Erythroblast (primary cell): ENCODE measurements at regions not wholly inside any gene's neighbourhood (a gene's known extent, or its start where the extent isn't known, plus 50 kb on each side); places are given as distances from the start of the nearest gene placed in this dataset.
"Not testable (repeated sequence)": the region's sequence is repeated elsewhere in the genome, so short reads cannot be mapped to it uniquely, and the experiment has no call there.

Experiments used
- DNase-seq, 2 experiments: peaks; one replicate each; lab custom pipeline; 2025; lab: John Stamatoyannopoulos, UW
- GATA1 ChIP-seq: IDR thresholded peaks from 2 replicates; pipeline ENCODE4 v1.6.1; 2011; ENCODE audit warnings: low read depth, mild to moderate bottlenecking, control low read depth, low read length, moderate library complexity
- POLR2A ChIP-seq: IDR thresholded peaks from 2 replicates; pipeline ENCODE4 v1.6.1; 2011; ENCODE audit warnings: mild to moderate bottlenecking, low read length

DNA sequence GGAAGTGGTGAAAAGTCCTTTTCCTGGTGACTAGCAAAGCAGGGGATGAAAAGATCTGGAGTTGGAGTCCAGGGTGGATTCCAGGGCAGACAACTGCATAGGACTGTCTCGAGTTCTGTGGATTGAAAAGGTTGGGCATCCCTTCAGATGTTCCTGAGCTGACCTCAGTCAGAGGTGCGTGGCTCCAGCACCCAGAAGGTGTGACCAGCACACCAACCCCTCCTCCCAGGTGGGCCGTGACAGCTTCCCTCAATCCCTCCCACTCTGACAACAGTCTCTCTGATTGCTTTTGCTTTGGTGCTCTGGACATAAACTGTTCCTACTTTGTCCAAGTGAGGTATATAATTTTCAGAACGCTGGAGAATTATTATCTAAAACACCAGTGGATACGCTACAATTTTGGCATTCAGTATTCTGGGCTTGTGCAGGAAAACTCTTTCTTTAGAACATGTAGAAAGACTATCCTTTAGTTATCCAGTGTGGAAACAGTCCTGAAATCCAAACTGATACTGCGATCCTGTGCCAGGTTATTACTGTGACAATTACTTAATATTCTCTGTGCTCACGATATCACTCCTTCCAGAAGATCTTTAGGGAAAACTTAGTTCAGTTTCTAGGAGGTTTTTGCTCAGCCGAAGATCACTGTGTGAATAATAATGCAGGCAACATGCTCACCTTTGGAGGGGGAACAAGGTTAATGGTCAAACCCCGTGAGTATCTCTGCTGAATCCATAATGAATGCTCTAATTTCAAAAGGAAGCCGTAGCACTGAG is 87.9 kb downstream of the DAD1 start:
- DNase-seq: no peak
- TF ChIP-seq POLR2A (no peak), GATA1 (no peak)

DNA sequence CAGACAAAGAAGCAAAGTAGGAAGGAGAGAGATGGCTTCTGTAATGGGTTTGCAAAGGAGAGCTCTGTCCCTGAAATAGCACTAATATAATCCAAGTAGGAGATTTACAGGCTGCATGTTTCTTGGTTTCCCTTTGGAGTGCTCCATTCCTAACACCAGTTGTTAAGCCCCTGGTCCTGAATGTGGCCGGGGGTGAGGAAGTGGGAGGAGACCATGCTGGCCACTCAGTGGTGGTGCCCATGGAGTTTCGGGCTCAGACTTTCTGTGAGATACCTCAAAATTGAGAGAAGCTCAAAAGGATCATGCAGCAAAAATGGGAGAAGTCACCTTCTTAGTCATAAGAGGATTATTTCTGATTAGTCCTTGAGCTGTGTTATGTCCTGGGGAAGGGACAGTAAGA is 88.5 kb downstream of the DAD1 start:
- no peak for TF ChIP-seq GATA1
- no peak for TF ChIP-seq POLR2A
- DNase-seq: no peak

DNA sequence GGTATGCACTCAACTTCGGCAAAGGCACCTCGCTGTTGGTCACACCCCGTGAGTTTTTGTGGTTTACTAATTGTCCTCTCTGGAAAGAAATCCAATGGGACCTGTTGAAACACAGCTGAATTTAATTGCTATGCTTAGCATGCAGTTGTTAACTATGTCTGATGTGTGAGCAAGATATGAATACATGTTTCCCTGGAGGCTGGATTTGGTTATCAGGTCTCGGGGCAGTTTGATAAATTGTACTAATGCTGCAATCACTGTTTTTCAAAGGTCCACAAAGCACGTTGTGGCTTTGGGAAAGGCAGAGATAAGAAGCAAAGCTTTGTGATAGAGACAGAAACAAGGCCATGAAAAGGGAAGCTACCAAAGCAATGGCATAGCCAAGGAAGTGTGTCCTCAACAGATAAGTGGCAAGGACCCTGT is 91.3 kb downstream of the DAD1 start:
- TF ChIP-seq POLR2A (no peak), GATA1 (no peak)
- peak in 1 of 2 experiments; percentile 14 for DNase-seq

DNA sequence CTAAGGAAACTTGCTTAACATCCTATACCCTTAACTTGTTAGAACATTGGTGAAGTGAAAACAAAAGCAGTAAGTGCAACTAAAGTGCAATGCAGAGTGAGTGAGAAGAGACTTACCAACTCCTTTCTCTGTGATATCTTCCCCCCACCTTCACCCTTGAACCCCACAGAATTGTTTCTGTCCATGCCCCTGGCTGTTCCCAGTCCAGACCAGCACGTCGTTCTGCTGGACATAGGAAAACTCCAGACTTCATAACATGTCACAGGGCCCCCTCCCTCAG is 91.9 kb downstream of the DAD1 start:
- no peak for DNase-seq
- TF ChIP-seq POLR2A: no peak
- no peak for TF ChIP-seq GATA1

DNA sequence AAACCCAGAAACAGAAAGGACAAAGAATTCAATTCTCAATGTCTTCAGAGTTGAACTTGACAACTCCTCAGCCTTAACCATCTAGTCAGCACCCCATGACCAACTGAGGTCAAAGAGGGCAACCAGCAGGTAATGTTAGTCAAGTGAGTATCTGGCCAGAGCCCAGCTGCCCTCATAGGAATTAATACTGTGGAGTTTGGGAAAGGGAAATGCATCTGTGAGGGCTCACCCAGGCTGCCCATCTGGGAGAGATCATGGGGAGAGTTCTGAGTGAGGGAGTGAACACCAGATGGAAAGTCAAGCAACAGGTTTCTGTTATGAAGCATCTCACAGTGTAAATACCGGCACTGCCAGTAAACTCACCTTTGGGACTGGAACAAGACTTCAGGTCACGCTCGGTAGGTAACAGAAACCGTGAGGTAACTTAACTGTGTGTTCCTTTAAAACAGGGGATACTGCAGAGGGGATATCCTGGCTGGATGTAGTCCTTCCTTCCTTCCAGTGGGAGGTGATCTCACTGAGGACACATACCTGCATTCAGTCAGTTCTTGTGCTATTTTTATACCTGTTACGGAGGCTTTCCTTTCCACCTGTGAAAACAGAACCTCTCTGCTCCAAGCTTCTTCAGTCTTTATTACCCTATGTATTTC is 94.4 kb downstream of the DAD1 start:
- TF ChIP-seq GATA1: no peak
- TF ChIP-seq POLR2A: no peak
- no peak for DNase-seq

DNA sequence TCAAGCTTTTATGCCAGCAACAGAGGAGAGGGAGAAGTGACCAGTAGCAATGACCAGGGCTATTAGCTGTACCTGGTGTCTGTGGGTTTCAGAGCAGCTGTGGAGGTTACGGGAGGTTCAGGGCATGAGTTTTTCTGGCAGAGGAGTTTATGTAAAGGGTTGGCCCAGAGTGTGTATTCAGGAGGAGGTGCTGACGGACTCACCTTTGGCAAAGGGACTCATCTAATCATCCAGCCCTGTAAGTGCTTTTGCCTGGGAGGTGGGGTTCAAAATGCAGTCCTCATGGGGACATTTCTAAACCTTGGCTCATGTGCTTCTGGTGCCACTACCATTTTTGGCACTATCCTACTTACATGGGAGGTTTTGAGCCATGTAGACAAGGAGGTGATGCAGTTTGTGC is 95.3 kb downstream of the DAD1 start:
- TF ChIP-seq GATA1: no peak
- no peak for TF ChIP-seq POLR2A
- DNase-seq: peak in 1 of 2 experiments; percentile 4

DNA sequence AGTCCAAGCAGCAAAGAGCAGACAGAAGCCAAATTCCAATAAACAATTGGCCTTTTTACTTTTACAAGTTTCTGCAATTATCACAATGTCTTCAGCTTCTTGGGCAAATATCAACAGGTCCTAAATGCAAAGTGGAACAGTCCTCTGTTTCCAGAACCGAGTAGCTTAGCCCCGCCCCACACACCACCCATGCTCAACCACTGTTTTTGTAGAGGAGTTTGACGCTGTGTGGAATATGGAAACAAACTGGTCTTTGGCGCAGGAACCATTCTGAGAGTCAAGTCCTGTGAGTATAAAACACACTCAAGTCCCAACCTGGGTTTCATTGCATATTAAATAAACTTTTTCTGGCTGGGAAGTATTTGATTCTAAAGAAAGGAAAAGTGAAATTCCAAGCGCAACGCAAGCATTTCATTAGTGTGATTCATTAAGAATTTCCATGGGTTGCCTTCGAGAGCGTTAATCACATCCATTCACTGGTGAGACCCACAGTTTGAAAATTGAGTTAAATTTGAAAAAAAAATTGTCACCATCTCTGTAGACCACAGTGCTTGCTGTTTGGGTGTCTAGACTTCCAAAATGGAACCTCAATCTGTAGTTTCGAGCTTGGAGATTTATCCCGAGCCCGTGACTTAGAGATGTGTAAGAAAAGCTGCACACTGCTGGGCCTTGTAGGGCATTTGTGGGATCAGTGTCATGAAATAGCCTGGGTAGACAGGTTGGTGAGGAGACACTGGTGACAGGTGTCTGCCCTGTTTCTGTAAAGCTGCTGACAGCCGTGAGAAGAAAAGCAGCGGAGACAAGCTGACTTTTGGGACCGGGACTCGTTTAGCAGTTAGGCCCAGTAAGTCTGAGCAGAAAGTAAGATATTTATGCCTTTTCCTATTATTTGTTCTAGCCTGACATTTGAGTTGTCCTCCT is 96.1 kb downstream of the DAD1 start:
- no peak for TF ChIP-seq GATA1
- TF ChIP-seq POLR2A: no peak
- DNase-seq: no peak

DNA sequence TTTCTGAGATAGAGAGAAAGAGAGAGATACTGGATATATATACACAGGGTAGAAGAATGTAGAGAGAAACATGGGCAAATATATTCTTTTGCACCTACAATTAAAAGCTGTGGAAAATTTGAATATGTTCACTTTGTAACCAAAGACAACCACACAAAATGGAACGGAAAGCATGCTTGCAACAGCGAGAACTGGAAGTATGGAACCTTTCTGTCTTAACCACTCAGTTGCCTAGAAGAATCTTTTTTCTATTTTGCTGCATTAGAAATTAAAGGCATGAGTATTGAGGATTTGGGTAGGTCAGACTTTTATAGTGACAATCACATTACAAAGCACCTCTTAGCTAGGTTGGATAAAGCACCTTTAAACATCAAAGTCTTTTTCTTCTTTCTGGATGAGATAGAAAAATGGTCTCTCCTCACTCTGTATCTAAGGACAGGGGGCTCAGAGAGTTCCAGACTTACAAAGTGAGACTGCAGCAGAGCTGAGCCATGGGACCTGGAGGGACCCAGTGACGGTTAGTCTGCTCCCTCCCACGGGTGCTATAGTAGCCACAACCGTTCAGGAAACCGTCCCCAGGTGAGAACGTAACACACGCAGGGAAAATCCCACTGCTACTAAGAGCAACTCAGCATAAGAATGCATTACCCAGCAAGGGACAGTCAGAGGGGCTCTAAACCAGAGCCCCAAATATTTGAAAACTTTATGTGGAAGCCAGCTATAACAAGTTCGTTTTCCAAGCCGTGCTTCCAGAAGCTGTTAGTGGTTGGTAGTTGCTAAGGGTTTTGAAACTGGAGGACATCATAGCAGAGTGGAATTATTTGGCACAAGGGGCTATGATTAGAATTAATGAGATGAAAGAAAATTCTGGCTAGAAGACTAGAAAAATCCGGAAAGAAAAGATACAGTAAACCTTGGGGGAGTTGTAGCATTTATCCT is 97.1 kb downstream of the DAD1 start:
- TF ChIP-seq GATA1 (no peak), POLR2A (no peak)
- DNase-seq: no peak

DNA sequence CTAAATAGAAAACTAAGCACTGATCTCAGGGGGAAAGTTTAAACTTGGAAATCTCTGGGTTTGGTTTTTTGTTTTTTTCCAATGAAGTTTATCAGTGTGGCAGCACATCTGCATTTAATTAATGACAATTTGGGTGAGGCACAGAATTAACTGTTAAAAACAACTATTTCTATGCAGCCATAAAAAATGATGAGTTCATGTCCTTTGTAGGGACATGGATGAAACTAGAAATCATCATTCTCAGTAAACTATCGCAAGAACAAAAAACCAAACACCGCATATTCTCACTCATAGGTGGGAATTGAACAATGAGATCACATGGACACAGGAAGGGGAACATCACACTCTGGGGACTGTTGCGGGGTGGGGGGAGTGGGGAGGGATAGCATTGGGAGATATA is 98.0 kb downstream of the DAD1 start:
- not testable (repeated sequence) for DNase-seq

DNA sequence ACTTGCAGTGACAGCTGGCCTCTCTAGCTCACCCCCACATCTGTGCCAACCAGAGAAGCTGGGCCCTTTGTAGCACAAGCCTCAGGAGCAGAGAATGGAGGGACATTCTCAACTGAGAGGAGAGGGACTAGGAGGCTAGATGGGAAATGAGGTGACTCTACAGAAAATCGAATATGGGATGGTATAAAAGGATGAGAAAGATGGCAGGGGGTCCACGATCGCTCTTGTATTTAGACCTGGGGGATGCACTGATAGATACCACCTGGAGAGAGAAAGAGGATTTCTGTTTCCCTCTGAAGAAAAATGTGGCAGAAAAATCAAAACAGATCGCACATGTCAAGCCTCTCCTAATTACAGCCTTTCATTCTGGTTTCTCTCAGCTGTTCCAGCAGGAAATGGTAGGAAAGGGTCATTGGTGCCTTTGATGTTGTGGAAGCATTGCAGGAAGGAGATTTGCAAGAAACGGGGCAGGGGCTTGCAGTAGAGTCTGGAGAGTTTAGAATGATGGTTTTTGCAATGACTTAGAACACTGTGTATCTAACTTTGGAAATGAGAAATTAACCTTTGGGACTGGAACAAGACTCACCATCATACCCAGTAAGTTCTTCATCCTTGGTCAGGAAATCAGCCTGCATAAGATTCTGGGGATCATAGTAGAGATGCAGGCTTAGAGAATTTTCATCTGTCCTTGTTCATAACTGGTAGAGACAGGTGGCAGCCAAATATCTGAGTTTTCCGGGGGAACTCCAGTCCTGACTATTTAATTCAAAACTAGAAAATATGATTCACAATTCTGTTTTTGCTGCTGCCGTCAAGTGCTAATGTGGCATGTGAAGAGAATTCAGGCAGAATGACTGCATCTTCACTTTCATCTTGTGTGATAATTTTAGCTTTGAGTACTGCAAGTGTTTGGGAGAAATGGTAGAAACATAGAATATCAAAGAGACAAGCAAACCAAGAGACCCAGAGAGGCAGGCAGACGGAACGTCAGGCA is 98.8 kb downstream of the DAD1 start:
- TF ChIP-seq POLR2A: no peak
- no peak for TF ChIP-seq GATA1
- no peak for DNase-seq

DNA sequence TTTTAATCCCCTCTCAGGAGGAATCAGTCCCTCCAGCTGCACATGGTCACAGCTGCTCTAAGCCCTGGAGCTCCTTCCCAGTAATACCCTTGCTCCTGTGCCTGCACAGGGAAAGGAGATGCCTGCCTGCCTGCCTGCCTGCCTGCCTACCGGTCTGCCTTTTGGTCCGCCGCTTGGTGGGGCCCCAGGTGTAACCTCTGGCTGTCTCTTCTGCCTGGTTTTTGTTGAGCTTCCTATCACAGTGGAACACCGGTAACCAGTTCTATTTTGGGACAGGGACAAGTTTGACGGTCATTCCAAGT is 99.8 kb downstream of the DAD1 start:
- no peak for TF ChIP-seq POLR2A
- TF ChIP-seq GATA1: no peak
- DNase-seq: no peak

DNA sequence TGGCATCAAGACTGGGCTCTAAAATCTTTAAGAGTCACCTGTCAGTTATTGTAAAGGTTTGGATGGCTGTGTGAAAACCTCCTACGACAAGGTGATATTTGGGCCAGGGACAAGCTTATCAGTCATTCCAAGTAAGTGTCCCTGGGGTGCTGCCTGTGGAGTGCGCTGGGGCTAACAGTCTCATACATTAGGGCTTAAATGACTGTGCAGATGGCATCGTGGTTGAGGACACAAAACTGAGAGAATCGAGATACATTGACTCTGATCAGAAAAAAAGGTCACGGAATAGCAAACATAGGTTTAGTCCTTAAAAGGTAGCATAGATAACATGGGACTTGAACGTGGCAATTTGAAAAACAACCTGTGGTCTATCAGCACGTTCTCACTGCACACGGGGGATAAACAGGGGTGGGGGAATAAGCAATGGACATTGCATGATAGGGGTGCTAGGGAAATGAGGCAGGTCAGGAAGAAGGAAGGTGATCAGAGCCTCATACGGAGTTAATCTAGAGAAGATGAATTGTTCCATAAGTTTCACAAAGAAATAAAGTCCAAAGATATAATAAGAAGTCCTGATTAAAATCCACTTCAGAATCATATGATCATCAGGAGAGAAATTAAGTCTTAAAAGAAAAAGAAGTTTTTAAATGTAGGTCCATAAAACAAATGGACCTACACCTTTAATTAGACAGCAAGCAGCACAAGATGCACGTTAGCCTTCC is 100.3 kb downstream of the DAD1 start:
- DNase-seq: no peak
- TF ChIP-seq GATA1 (no peak), POLR2A (no peak)
